DND-41 (cell line): ENCODE measurements at regions not wholly inside any gene's neighbourhood (a gene's known extent, or its start where the extent isn't known, plus 50 kb on each side); places are given as distances from the start of the nearest gene placed in this dataset.

Source experiments
- EZH2 ChIP-seq: IDR thresholded peaks from 3 replicates; pipeline ENCODE4 v1.6.1; 2012; ENCODE audit warnings: borderline replicate concordance, low read depth, mild to moderate bottlenecking, moderate library complexity, low read length, inconsistent platforms; ENCODE audit not compliant: severe bottlenecking
- TF ChIP-seq, protein P1 (sequence below): IDR thresholded peaks from 2 replicates; pipeline ENCODE4 v1.5.1; 2012; ENCODE audit warnings: borderline replicate concordance, low read length, moderate library complexity, mild to moderate bottlenecking; ENCODE audit not compliant: poor library complexity, severe bottlenecking; ENCODE audit errors: extremely low read depth

DNA sequence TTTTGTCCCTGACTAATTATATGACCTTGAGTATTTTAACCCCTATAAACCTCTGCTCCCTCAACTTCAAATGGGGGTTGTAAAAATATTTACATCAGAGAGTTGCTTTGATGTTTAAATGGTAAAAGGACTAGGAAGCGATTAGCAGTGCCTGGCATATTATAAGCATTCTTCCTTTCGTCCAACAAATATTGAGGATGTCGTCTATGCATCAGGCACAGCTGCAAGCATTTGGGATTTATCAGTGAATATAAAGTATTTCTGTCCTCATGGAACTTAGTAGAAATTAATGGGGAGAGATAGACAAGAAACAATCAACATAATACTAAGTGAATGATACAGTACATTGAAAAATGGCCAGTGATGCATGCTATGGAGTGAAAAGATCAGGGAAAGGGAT lies 115.5 kb upstream of the EDNRA start:
- TF ChIP-seq, protein P1, sequence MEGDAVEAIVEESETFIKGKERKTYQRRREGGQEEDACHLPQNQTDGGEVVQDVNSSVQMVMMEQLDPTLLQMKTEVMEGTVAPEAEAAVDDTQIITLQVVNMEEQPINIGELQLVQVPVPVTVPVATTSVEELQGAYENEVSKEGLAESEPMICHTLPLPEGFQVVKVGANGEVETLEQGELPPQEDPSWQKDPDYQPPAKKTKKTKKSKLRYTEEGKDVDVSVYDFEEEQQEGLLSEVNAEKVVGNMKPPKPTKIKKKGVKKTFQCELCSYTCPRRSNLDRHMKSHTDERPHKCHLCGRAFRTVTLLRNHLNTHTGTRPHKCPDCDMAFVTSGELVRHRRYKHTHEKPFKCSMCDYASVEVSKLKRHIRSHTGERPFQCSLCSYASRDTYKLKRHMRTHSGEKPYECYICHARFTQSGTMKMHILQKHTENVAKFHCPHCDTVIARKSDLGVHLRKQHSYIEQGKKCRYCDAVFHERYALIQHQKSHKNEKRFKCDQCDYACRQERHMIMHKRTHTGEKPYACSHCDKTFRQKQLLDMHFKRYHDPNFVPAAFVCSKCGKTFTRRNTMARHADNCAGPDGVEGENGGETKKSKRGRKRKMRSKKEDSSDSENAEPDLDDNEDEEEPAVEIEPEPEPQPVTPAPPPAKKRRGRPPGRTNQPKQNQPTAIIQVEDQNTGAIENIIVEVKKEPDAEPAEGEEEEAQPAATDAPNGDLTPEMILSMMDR = no peak
- TF ChIP-seq EZH2 = no peak
